Neural cell (in vitro differentiated cells): ENCODE measurements at regions not wholly inside any gene's neighbourhood (a gene's known extent, or its start where the extent isn't known, plus 50 kb on each side); places are given as distances from the start of the nearest gene placed in this dataset.

Experiments used
- EP300 ChIP-seq: fragments of 450-650 bp; conservative IDR thresholded peaks from 2 replicates; pipeline ENCODE4 v1.6.1; 2014; ENCODE audit warnings: antibody characterized with exemption, mild to moderate bottlenecking, moderate library complexity; ENCODE audit not compliant: poor library complexity, severe bottlenecking
- EZH2 ChIP-seq: fragments of 200-600, 300-800 bp; shearing (Covaris generic), sonication (generic); IDR thresholded peaks from 2 replicates; pipeline ENCODE4 v1.6.1; 2014; ENCODE audit warnings: antibody characterized with exemption, low read length, borderline replicate concordance, mild to moderate bottlenecking; ENCODE audit not compliant: insufficient read depth, poor library complexity, severe bottlenecking
- MXI1 ChIP-seq: fragments of 450-650 bp; conservative IDR thresholded peaks from 2 replicates; pipeline ENCODE4 v1.6.1; 2014; ENCODE audit warnings: antibody characterized with exemption, mild to moderate bottlenecking; ENCODE audit not compliant: poor library complexity, severe bottlenecking
- POLR2AphosphoS5 ChIP-seq: IDR thresholded peaks from 2 replicates; pipeline ENCODE4 v1.6.1; 2012
- RAD21 ChIP-seq: fragments of 450-650 bp; conservative IDR thresholded peaks from 2 replicates; pipeline ENCODE4 v1.6.1; 2014; ENCODE audit warnings: antibody characterized with exemption, mild to moderate bottlenecking, moderate library complexity
- TF ChIP-seq, protein P1 (sequence below): fragments of 450-650 bp; IDR thresholded peaks from 2 replicates; pipeline ENCODE4 v1.5.1; 2014; ENCODE audit warnings: antibody characterized with exemption, mild to moderate bottlenecking, moderate library complexity; ENCODE audit not compliant: poor library complexity, severe bottlenecking

DNA sequence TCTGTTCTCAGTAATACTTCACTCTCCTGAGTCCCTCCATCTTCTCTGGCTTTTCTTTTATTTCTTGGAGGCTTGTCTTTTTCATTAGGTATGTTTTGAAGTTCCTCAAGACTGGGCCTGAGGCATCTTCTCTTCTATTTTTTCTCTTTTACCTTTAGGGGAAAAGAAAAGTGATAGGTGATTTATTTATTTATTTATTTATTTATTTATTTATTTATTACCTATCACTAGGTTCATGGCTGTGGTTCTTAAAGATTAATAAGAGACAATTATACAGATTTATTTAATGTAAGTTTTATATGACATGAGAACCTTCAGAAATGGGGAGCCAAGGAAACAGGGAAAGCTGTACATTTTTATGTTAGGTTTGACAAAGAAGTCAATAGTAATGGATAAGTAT is 330.3 kb upstream of the RBMS3 start:
- TF ChIP-seq, protein P1, sequence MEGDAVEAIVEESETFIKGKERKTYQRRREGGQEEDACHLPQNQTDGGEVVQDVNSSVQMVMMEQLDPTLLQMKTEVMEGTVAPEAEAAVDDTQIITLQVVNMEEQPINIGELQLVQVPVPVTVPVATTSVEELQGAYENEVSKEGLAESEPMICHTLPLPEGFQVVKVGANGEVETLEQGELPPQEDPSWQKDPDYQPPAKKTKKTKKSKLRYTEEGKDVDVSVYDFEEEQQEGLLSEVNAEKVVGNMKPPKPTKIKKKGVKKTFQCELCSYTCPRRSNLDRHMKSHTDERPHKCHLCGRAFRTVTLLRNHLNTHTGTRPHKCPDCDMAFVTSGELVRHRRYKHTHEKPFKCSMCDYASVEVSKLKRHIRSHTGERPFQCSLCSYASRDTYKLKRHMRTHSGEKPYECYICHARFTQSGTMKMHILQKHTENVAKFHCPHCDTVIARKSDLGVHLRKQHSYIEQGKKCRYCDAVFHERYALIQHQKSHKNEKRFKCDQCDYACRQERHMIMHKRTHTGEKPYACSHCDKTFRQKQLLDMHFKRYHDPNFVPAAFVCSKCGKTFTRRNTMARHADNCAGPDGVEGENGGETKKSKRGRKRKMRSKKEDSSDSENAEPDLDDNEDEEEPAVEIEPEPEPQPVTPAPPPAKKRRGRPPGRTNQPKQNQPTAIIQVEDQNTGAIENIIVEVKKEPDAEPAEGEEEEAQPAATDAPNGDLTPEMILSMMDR, result no peak
- TF ChIP-seq EZH2 (no peak), POLR2AphosphoS5 (no peak), EP300 (no peak), MXI1 (no peak), RAD21 (no peak)
